Kidney (tissue), 13 donors: ENCODE measurements at regions not wholly inside any gene's neighbourhood (a gene's known extent, or its start where the extent isn't known, plus 50 kb on each side); places are given as distances from the start of the nearest gene placed in this dataset.

Source experiments
- DNase-seq, 5 donors: peaks; one replicate each; pipeline ENCODE4 v3.0.0-alpha.2; 2013 to 2020
- FAIRE-seq: peaks from 2 replicates; lab custom pipeline; 2012; peaks lifted over from hg19 to GRCh38; lab: Jason Lieb, UNC
- H3K27ac ChIP-seq, 2 donors: one replicate each; pipeline ENCODE4 v1.7.0; 2013; ENCODE audit warnings: low read depth in 2 of 2, low read length in 2 of 2, inconsistent platforms in 1 of 2
- H3K27me3 ChIP-seq: one replicate; pipeline ENCODE4 v1.7.1; 2013; ENCODE audit warnings: low read length, inconsistent platforms; ENCODE audit not compliant: control insufficient read depth, insufficient read depth
- H3K36me3 ChIP-seq, 3 donors: one replicate each; pipeline versions ENCODE4 v1.7.0 to v1.7.1; 2013; ENCODE audit warnings: low read length in 3 of 3, control low read depth in 1 of 3, inconsistent platforms in 1 of 3; ENCODE audit not compliant: insufficient read depth in 3 of 3, control insufficient read depth in 2 of 3
- H3K4me1 ChIP-seq, 3 donors: one replicate each; pipeline versions ENCODE4 v1.7.0 to v1.7.1; 2013; ENCODE audit warnings: low read length in 3 of 3, inconsistent platforms in 1 of 3, low read depth in 1 of 3; ENCODE audit not compliant: control insufficient read depth in 2 of 3, insufficient read depth in 2 of 3
- H3K4me3 ChIP-seq, 3 donors: one replicate each; pipeline versions ENCODE4 v1.7.0 to v1.8.1; 2013; ENCODE audit warnings: low read length in 3 of 3, control low read depth in 1 of 3, inconsistent platforms in 1 of 3
- H3K9ac ChIP-seq, 3 donors: one replicate each; pipeline versions ENCODE4 v1.7.0 to v1.7.1; 2013; ENCODE audit warnings: low read length in 3 of 3, control low read depth in 1 of 3, inconsistent platforms in 1 of 3
- H3K9me3 ChIP-seq, 3 donors: one replicate each; pipeline versions ENCODE4 v1.7.0 to v1.7.1; 2013; ENCODE audit warnings: low read length in 3 of 3, control low read depth in 1 of 3, inconsistent platforms in 1 of 3; ENCODE audit not compliant: control insufficient read depth in 2 of 3, insufficient read depth in 1 of 3
- CTCF ChIP-seq: IDR thresholded peaks from 3 replicates; pipeline ENCODE4 v1.5.1; 2012; ENCODE audit warnings: mild to moderate bottlenecking, moderate library complexity, borderline replicate concordance; ENCODE audit not compliant: insufficient read depth; ENCODE audit errors: extremely low read depth
- intact Hi-C: fragments of 100-400 bp; cut with DNase I; formaldehyde crosslinking; loops from one replicate; pipeline ENCODE4 v1.11.1; 2022
- donor health status: control.
- donor health status: control.
- donor health status: control.
- donor health status: control.
- donor health status: control.
- donor health status: DM: yes; HTN: yes; CAD: no.
- donor health status: Normal renal cell carcinoma (clear cell type).

DNA sequence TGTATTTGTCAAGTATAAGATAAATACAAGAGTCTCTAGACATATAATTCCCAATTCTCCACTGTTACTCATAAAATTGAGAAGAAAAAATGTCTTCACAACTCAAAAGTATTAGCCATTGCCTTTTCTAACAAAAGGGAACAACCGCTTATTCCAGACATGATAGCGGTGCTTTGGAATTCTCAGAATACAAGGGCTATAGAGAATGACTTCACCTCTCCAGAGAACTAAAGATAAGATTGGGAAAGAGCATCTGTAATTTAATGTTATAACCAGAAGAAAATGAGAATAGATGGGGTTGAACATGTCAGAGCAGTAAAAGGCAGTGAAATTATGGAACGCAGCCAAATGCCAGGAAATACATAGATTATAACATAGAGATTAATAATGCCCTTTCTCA is 730.8 kb downstream of the C6orf118 start:
- no peak for FAIRE-seq
- H3K9ac ChIP-seq, result no peak overlapping the region
- no peak for DNase-seq
- no peaks in the 10 kb centered on the region for H3K27me3 ChIP-seq
- intact Hi-C loops, result no loop called here
- no peak overlapping the region for H3K27ac ChIP-seq
- H3K9me3 ChIP-seq, result peaks cover 0 to 10% (median 0%) of the 10 kb centered on the region in 3 donors
- H3K36me3 ChIP-seq, result no peaks in the 10 kb centered on the region
- H3K4me3 ChIP-seq, result no peak overlapping the region
- no peaks in the 10 kb centered on the region for H3K4me1 ChIP-seq
- no peak for TF ChIP-seq CTCF

DNA sequence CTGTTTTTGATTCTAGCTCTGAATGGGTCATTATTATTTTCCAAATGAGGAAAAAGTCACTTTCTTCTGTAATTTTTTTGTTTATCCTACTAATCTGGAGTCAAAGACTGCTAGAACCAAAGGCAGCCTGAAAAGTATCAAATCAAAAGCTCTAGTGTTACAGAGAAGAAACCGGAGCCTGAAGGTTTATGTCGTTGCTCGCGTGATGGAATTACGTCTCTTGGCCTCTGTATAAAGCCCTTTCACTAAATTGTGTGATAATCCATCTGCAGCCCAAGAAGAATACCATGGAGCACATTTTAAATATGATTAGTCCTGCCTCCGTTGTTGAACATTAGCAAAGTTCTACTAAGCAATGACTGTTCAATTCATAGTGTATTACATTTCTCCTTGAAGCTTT is 738.6 kb downstream of the C6orf118 start:
- Histone ChIP-seq H3K9me3 (peaks cover 0 to 3% (median 0%) of the 10 kb centered on the region in 3 donors), H3K36me3 (no peaks in the 10 kb centered on the region), H3K27ac (no peak overlapping the region), H3K4me1 (no peaks in the 10 kb centered on the region), H3K4me3 (no peak overlapping the region), H3K9ac (no peak overlapping the region), H3K27me3 (no peaks in the 10 kb centered on the region)
- FAIRE-seq (no peak), DNase-seq (peak in 2 of 5 donors; percentile 19 to 52)
- intact Hi-C loops, result no loop called here
- no peak for TF ChIP-seq CTCF

DNA sequence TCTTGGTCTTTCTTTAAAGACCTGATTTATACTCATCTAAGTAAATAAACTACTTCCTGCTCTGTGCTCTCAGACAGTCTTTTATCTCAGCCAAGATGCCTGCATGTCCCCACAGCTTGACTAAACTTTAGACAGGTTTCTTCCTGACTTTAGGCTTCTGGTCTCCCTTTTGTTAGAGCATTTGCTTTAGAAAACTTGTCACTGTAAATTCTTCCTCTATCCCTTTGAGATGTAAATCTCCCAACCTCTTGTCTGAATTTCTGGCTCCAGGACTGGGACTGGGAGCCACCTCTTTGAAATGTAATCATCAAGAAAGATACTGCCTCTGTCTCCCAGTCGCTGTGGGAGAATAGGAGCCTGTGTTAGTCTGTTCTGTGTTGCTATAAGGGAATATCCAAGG is 739.9 kb downstream of the C6orf118 start:
- Histone ChIP-seq H3K36me3 (no peaks in the 10 kb centered on the region), H3K9ac (no peak overlapping the region), H3K4me3 (no peak overlapping the region), H3K27me3 (no peaks in the 10 kb centered on the region), H3K4me1 (no peaks in the 10 kb centered on the region), H3K27ac (no peak overlapping the region), H3K9me3 (peaks cover 0 to 3% (median 0%) of the 10 kb centered on the region in 3 donors)
- no peak for TF ChIP-seq CTCF
- intact Hi-C loops, result no loop called here
- DNase-seq (peak in 1 of 5 donors; percentile 1), FAIRE-seq (no peak)

GRCh38 chr6:164563924-164564323 is 745.5 kb downstream of the C6orf118 start:
- Histone ChIP-seq H3K9me3 (peaks cover 0 to 5% (median 0%) of the 10 kb centered on the region in 3 donors), H3K4me1 (no peaks in the 10 kb centered on the region), H3K27me3 (no peaks in the 10 kb centered on the region), H3K27ac (no peak overlapping the region), H3K36me3 (no peaks in the 10 kb centered on the region), H3K9ac (no peak overlapping the region), H3K4me3 (no peak overlapping the region)
- intact Hi-C loops, result no loop called here
- no peak for TF ChIP-seq CTCF
- DNase-seq (peak in 1 of 5 donors; percentile 6), FAIRE-seq (no peak)
